Frontal cortex (tissue), 3 donors: ENCODE measurements at regions not wholly inside any gene's neighbourhood (a gene's known extent, or its start where the extent isn't known, plus 50 kb on each side); places are given as distances from the start of the nearest gene placed in this dataset.
"Not testable (repeated sequence)": the region's sequence is repeated elsewhere in the genome, so short reads cannot be mapped to it uniquely, and the experiment has no call there.

Source experiments
- DNase-seq, 2 donors: peaks; one replicate each; pipeline ENCODE4 v3.0.0; 2012; ENCODE audit warnings: low spot score in 2 of 2
- FAIRE-seq: peaks from 2 replicates; lab custom pipeline; 2012; peaks lifted over from hg19 to GRCh38; lab: Jason Lieb, UNC
- donor health status: control.
- donor health status: control.
- donor health status: control.

- FAIRE-seq (no peak), DNase-seq (no peak)
These were observed 1922.8 kb downstream of the MRPL39 start for GRCh38 chr21:23684431-23684830.

DNA sequence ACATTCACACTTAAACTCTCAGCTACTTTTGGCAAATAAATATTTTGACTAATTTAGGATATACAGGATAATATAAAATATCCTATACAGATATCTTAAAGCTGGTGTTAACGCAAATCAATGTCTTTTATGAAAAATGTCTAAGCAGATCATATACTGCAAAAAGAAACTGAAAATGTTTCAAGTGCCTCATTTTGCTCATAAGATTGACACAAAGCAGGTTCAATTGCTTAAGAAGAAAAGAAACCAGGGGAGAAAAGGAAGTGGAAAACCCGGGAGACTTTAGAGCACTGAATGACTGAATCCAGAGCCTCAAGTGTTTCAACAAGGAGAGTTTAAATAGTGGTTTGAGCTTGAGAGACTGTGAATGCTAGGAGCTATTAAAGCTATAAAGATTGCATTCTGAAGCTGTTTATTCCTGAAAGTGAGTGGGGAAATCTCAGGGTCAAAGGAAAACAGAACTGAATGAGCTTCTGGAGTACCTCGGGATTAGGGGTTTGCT is 1943.0 kb downstream of the MRPL39 start:
- DNase-seq (no peak), FAIRE-seq (no peak)

GRCh38 chr21:23660560-23660959 is 1946.7 kb downstream of the MRPL39 start:
- DNase-seq (no peak), FAIRE-seq (no peak)

DNA sequence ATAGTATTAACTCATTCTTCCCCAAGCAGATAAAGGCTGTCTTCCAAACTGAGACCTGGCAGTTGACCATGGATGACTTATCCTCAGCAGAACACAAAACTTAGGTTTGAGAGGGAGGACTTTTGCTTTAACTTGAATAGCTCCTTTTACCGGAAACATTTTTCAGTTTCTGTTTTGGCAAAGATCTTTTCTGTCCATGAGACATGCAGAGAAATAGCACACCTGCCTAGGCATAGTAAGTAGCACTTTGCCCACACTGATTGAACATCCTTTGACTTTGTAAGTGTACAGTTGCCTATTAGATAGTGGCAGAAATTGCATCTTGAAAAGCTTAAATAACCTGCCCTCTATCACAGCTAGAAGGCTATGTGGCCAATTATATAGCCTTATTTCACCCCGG is 1962.5 kb downstream of the MRPL39 start:
- DNase-seq (no peak), FAIRE-seq (no peak)

DNA sequence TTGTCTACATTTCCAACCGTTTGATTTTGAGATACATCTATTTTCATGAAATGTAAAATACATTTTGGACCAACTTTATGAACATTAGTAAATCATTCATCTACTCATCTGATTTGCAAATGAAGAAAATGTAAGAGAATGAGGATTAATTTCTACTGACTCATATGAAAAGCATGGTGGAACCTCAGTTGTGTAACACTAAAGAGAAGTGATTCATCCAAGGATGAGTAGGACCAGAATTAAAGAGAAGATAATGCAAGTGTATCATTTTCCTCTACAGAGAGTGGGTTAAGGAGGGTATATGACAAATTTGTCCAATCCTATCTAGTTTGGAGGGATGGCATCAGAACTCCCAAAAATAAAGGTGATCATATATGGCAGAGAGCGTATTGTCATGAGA is 1967.6 kb downstream of the MRPL39 start:
- no peak for FAIRE-seq
- DNase-seq = no peak

- no peak for DNase-seq
These were observed 1969.1 kb downstream of the MRPL39 start for GRCh38 chr21:23638131-23638695.

GRCh38 chr21:23633447-23633940 is 1973.8 kb downstream of the MRPL39 start:
- no peak for DNase-seq
- no peak for FAIRE-seq

More at GRCh38 chr21:23638131-23638695, 1969.1 kb downstream of the MRPL39 start:
- no peak for FAIRE-seq

DNA sequence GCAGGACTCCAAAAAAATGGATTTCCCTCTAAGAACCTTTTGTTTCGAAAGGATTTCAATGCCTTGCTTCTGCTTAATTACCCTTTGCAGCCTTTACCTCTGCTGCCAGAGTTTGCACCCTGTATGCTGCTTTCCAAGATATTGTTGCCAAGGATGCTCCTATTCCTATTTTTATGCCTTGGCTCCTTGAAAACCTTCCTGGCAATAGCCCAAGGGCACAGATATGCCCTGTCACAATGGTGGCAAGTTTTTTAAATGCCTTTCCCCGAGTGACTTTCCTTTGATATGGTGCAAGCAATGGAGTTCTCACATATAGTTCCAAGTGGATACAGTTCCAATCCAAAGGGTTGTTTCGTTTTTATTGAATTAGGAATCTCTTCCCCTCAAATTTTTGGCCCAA is 1983.0 kb downstream of the MRPL39 start:
- DNase-seq = no peak
- no peak for FAIRE-seq

DNA sequence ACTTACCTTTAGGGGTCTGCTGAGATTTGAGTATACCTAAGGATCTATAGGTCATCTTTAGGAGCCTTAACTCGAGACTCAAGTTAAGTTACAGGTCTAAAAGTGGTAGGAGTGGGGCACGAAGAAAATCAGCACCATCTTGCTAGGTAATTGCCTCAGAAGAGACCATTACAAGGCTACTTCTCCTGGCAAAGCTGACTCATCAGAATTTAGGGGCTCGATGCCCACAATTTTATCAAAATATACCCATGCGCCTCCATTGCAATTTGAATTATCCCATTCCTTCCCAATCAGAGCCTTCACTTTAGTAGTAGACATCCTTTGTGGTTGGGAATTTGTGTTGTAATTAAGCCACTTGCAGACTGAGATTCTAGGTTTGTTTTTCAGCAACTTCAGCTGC is 1994.3 kb downstream of the MRPL39 start:
- DNase-seq (no peak), FAIRE-seq (no peak)

DNA sequence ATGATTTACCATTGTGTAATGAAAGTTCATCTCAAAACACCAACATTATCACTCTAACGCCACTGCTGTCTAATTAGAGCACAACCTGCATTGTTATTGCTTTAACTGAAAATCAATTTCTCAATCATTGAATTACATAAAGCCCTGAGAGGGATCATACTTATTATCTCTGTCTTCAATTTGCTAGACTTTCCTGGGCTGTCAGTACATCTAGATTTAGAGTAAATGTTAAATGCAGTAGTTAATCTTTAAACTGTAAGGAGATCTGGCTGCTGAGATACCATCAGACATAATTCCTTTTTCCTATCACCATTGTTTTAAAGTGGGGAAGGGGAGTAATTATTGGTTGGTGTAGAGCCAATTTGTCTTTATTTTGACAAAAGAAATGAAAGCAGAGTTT is 1995.1 kb downstream of the MRPL39 start:
- FAIRE-seq (no peak), DNase-seq (no peak)

- DNase-seq = no peak
- FAIRE-seq = no peak
These were observed 1999.4 kb downstream of the MRPL39 start for GRCh38 chr21:23607782-23608431.

DNA sequence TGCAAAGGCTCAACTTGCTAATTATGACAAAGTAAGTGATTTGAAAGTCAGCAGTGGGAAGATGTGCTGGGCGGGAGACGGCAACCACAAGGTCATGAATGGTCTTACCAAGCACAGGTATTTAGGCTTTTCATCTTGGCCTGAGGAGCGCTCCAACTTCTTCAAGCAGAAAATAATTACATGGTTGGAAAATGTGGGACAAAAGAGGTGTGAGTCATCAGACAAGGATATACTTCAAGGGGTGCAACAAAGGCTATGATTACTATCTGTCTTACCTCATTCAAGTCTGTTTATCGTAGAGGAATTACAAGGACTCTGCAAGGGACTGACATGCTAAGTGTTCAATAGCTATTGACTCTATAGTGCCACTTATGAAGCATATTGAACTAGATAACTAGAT is 2005.7 kb downstream of the MRPL39 start:
- FAIRE-seq (no peak), DNase-seq (no peak)

GRCh38 chr21:23593582-23593981 is 2013.7 kb downstream of the MRPL39 start:
- FAIRE-seq = no peak
- no peak for DNase-seq

- no peak for DNase-seq
- FAIRE-seq = no peak
These were observed 2021.9 kb downstream of the MRPL39 start for GRCh38 chr21:23585419-23585818.

GRCh38 chr21:23579573-23579972 is 2027.7 kb downstream of the MRPL39 start:
- no peak for DNase-seq
- peak; percentile 53 for FAIRE-seq

- DNase-seq = no peak
These were observed 2029.3 kb downstream of the MRPL39 start for GRCh38 chr21:23578027-23578426.

DNA sequence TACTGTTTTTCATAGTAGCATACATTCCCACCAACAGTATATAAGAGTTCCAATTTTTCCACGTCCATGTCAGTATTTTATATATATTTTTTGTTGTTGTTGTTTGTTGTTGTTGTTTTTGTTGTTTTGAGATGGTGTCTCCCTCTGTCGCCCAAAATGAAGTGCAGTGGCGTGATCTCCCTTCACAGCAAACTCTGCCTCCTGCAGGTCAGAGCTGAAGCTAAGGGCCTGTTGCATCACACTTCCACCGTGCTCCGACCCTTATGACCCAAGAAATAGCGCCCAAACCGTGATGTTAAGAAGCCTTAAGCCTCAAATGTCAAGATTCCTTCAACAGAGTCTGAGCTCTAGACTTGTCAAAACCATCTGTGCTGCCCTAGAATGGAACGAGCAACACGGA is 2032.3 kb downstream of the MRPL39 start:
- no peak for FAIRE-seq
- DNase-seq = no peak

More at GRCh38 chr21:23578027-23578426, 2029.3 kb downstream of the MRPL39 start:
- FAIRE-seq = no peak

DNA sequence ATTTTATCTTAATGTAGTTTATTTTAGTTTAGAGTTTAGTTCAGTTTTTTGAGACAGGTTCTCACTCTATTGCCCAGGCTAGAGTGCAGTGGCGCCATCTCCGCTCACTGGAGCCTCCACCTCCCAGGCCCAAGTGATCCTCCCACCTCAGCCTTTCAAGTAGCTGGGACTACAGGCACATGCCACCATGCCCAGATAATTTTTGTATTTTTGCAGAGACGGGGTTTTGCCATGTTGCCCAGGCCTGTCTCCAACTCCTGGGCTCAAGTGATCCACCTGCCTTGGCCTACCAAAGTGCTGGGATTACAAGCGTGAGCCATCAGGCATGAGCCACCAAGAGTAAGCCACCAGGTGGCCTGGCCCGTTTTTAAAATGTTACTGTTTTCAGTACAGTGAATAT is 2058.4 kb downstream of the MRPL39 start:
- DNase-seq, FAIRE-seq: not testable (repeated sequence)

GRCh38 chr21:23543333-23543732 is 2063.9 kb downstream of the MRPL39 start:
- FAIRE-seq (no peak), DNase-seq (no peak)

GRCh38 chr21:23542097-23542496 is 2065.2 kb downstream of the MRPL39 start:
- DNase-seq (no peak), FAIRE-seq (no peak)

DNA sequence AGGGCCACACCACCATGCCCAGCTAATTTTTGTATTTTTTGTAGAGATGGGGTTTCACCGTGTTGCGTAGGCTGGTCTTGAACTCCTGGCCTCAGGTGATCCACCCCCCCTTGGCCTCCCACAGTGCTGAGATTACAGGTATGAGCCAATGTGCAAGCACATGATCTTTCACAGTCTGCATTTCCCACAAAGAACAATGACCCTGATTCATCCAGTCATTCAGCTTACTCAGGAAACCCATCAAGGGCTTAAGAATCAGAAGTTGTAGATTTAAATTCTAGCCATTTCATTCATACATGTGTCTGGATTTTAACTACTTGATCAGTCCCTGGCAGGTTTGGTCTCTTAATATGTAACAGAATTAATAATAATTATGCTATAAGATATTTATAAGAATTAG is 2065.7 kb downstream of the MRPL39 start:
- FAIRE-seq = no peak
- DNase-seq = no peak

DNA sequence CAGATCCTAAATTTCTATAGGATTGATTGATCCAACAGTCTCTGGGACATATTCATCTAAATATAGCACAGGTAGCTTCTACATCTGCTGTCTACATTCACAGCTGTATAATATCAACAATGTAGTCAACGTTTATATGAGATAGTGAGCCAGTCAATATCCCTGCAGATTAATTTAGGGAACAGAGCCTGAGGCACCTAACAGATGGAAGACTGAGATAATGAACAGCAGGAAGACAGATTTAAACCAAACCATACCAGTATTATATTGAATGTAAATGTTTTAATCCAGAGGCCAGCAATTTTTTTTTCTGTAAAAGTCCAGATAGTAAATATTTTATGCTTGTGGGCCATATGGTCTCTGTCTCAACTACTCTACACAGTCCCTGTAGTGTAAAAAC is 2072.4 kb downstream of the MRPL39 start:
- FAIRE-seq (no peak), DNase-seq (no peak)
